Body of pancreas (tissue), 4 donors: ENCODE measurements at regions not wholly inside any gene's neighbourhood (a gene's known extent, or its start where the extent isn't known, plus 50 kb on each side); places are given as distances from the start of the nearest gene placed in this dataset.

ENCODE experiments used
- CTCF ChIP-seq, 7 experiments: fragments of 450-650 bp in 4 of 7; fragments of 200-600 bp in 3 of 7; sonication (generic) in 3 of 7; IDR thresholded peaks; one replicate each; pipeline ENCODE4 v1.5.1; 2016 to 2019; ENCODE audit warnings: antibody characterized with exemption in 7 of 7
- POLR2A ChIP-seq, 3 donors: fragments of 450-650 bp; IDR thresholded peaks; one replicate each; pipeline ENCODE4 v1.6.1; 2016; ENCODE audit warnings: antibody characterized with exemption in 3 of 3, mild to moderate bottlenecking in 2 of 3

- TF ChIP-seq CTCF (IDR thresholded peaks at IDR 0.05): no peak
- TF ChIP-seq POLR2A (IDR thresholded peaks at IDR 0.05): no peak
Measured at GRCh38 chr2:16454621-16455020, 211.0 kb downstream of the CYRIA start.
